IPS DF 6.9 (cell line): ENCODE measurements at regions not wholly inside any gene's neighbourhood (a gene's known extent, or its start where the extent isn't known, plus 50 kb on each side); places are given as distances from the start of the nearest gene placed in this dataset.

ENCODE experiments used
- DNase-seq: peaks from one replicate; pipeline ENCODE4 v3.0.0-alpha.2; 2013; ENCODE audit warnings: low read depth, low spot score
- H3K27ac ChIP-seq: one replicate; pipeline ENCODE4 v1.5.1; 2013; ENCODE audit warnings: low read length, control low read depth
- H3K27me3 ChIP-seq: 2 replicates; pipeline ENCODE4 v1.6.1; 2013; ENCODE audit warnings: mild to moderate bottlenecking, low read length; ENCODE audit not compliant: control insufficient read depth, insufficient read depth
- H3K36me3 ChIP-seq: 2 replicates; pipeline ENCODE4 v1.6.1; 2013; ENCODE audit warnings: low read length; ENCODE audit not compliant: control insufficient read depth, insufficient read depth
- H3K4me1 ChIP-seq: 2 replicates; pipeline ENCODE4 v1.6.1; 2013; ENCODE audit warnings: low read length; ENCODE audit not compliant: control insufficient read depth, insufficient read depth
- H3K4me3 ChIP-seq: 2 replicates; pipeline ENCODE4 v1.5.1; 2013; ENCODE audit warnings: mild to moderate bottlenecking, low read length
- H3K9me3 ChIP-seq: 2 replicates; pipeline ENCODE4 v1.6.1; 2013; ENCODE audit warnings: low read length, inconsistent platforms; ENCODE audit not compliant: control insufficient read depth, insufficient read depth
- WGBS: extraction: QIAGEN DNeasy Blood & Tissue Kit; methylation state at CpG from one replicate; pipeline ENCODE4 v1.1.7; 2013; ENCODE audit warnings: mixed read lengths, missing lambda C conversion rate; ENCODE audit not compliant: insufficient read length, insufficient coverage; 5-methylcytosine and 5-hydroxymethylcytosine counted together

- no peak for DNase-seq
- Histone ChIP-seq H3K9me3 (no peaks in the 10 kb centered on the region), H3K36me3 (no peaks in the 10 kb centered on the region), H3K4me3 (no peak overlapping the region), H3K4me1 (no peaks in the 10 kb centered on the region), H3K27me3 (no peaks in the 10 kb centered on the region), H3K27ac (no peak overlapping the region)
- no CpG with 5 or more reads among the region's 8 CpGs for WGBS
Measured at GRCh38 chr15:100712226-100712625, 109.8 kb downstream of the ASB7 start.

- no peak overlapping the region for H3K4me3 ChIP-seq
- H3K4me1 ChIP-seq, result no peaks in the 10 kb centered on the region
- H3K36me3 ChIP-seq, result no peaks in the 10 kb centered on the region
- DNase-seq, result no peak
- WGBS, result no CpG with 5 or more reads among the region's 22 CpGs
- no peaks in the 10 kb centered on the region for H3K9me3 ChIP-seq
- no peak overlapping the region for H3K27ac ChIP-seq
- no peaks in the 10 kb centered on the region for H3K27me3 ChIP-seq
Measured at GRCh38 chr15:100713163-100713867, 110.9 kb downstream of the ASB7 start.

- H3K27ac ChIP-seq, result no peak overlapping the region
- no CpG with 5 or more reads among the region's 13 CpGs for WGBS
- H3K4me3 ChIP-seq, result no peak overlapping the region
Measured at GRCh38 chr15:100714034-100714748, 111.8 kb downstream of the ASB7 start.

GRCh38 chr15:100714749-100715342 is 112.5 kb downstream of the ASB7 start:
- Histone ChIP-seq H3K4me3 (no peak overlapping the region), H3K9me3 (no peaks in the 10 kb centered on the region), H3K4me1 (no peaks in the 10 kb centered on the region), H3K36me3 (no peaks in the 10 kb centered on the region), H3K27me3 (no peaks in the 10 kb centered on the region), H3K27ac (no peak overlapping the region)
- no CpG with 5 or more reads among the region's 14 CpGs for WGBS
- DNase-seq, result no peak

More at GRCh38 chr15:100714034-100714748, 111.8 kb downstream of the ASB7 start:
- H3K27me3 ChIP-seq, result no peaks in the 10 kb centered on the region
- no peak for DNase-seq
- no peaks in the 10 kb centered on the region for H3K9me3 ChIP-seq
- H3K4me1 ChIP-seq, result no peaks in the 10 kb centered on the region
- H3K36me3 ChIP-seq, result no peaks in the 10 kb centered on the region

- Histone ChIP-seq H3K4me1 (no peaks in the 10 kb centered on the region), H3K27me3 (no peaks in the 10 kb centered on the region), H3K4me3 (no peak overlapping the region), H3K36me3 (no peaks in the 10 kb centered on the region), H3K9me3 (no peaks in the 10 kb centered on the region), H3K27ac (no peak overlapping the region)
- WGBS, result no CpG with 5 or more reads among the region's 17 CpGs
- no peak for DNase-seq
Measured at GRCh38 chr15:100715571-100716455, 113.4 kb downstream of the ASB7 start.

GRCh38 chr15:100716456-100717085 is 114.2 kb downstream of the ASB7 start:
- Histone ChIP-seq H3K36me3 (no peaks in the 10 kb centered on the region), H3K4me1 (no peaks in the 10 kb centered on the region)
- no CpG with 5 or more reads among the region's 10 CpGs for WGBS

GRCh38 chr15:100717596-100717995 is 115.2 kb downstream of the ASB7 start:
- DNase-seq, result no peak
- no peaks in the 10 kb centered on the region for H3K4me1 ChIP-seq
- no peaks in the 10 kb centered on the region for H3K9me3 ChIP-seq
- no peaks in the 10 kb centered on the region for H3K27me3 ChIP-seq
- no CpG with 5 or more reads among the region's 2 CpGs for WGBS
- no peak overlapping the region for H3K4me3 ChIP-seq
- H3K27ac ChIP-seq, result no peak overlapping the region
- H3K36me3 ChIP-seq, result no peaks in the 10 kb centered on the region

More at GRCh38 chr15:100716456-100717085, 114.2 kb downstream of the ASB7 start:
- Histone ChIP-seq H3K27ac (no peak overlapping the region), H3K27me3 (no peaks in the 10 kb centered on the region), H3K9me3 (no peaks in the 10 kb centered on the region), H3K4me3 (no peak overlapping the region)
- no peak for DNase-seq

GRCh38 chr15:100718075-100718980 is 115.9 kb downstream of the ASB7 start:
- H3K36me3 ChIP-seq, result no peaks in the 10 kb centered on the region
- H3K27ac ChIP-seq, result no peak overlapping the region
- H3K4me3 ChIP-seq, result no peak overlapping the region
- H3K27me3 ChIP-seq, result no peaks in the 10 kb centered on the region
- no peak for DNase-seq
- no peaks in the 10 kb centered on the region for H3K9me3 ChIP-seq
- H3K4me1 ChIP-seq, result no peaks in the 10 kb centered on the region
- no CpG with 5 or more reads among the region's 22 CpGs for WGBS

GRCh38 chr15:100720406-100720967 is 118.1 kb downstream of the ASB7 start:
- no peak overlapping the region for H3K27ac ChIP-seq

More at GRCh38 chr15:100720406-100720967, 118.1 kb downstream of the ASB7 start:
- no peaks in the 10 kb centered on the region for H3K4me1 ChIP-seq
- H3K9me3 ChIP-seq, result no peaks in the 10 kb centered on the region
- H3K36me3 ChIP-seq, result no peaks in the 10 kb centered on the region
- DNase-seq, result no peak
- no peaks in the 10 kb centered on the region for H3K27me3 ChIP-seq
- H3K4me3 ChIP-seq, result no peak overlapping the region
- WGBS, result no CpG with 5 or more reads among the region's 9 CpGs
